Prostate gland (tissue), 2 donors: ENCODE measurements at regions not wholly inside any gene's neighbourhood (a gene's known extent, or its start where the extent isn't known, plus 50 kb on each side); places are given as distances from the start of the nearest gene placed in this dataset.

Experiments
- POLR2A ChIP-seq: fragments of 450-650 bp; IDR thresholded peaks from one replicate; pipeline ENCODE4 v1.6.1; 2016; ENCODE audit warnings: antibody characterized with exemption, mild to moderate bottlenecking
- POLR2AphosphoS5 ChIP-seq: sonication (generic); formaldehyde crosslinking; IDR thresholded peaks from one replicate; pipeline ENCODE4 v1.6.1; 2017; ENCODE audit warnings: antibody characterized with exemption
- TF ChIP-seq, protein P1 (sequence below), 4 experiments: fragments of 200-600 bp in 2 of 4; fragments of 450-650 bp in 2 of 4; sonication (generic) in 2 of 4; IDR thresholded peaks; 1 replicate in 3 of 4; 2 replicates in 1 of 4; pipeline ENCODE4 v1.5.1; 2016 to 2019; ENCODE audit warnings: antibody characterized with exemption in 4 of 4, mild to moderate bottlenecking in 2 of 4, moderate library complexity in 2 of 4

DNA sequence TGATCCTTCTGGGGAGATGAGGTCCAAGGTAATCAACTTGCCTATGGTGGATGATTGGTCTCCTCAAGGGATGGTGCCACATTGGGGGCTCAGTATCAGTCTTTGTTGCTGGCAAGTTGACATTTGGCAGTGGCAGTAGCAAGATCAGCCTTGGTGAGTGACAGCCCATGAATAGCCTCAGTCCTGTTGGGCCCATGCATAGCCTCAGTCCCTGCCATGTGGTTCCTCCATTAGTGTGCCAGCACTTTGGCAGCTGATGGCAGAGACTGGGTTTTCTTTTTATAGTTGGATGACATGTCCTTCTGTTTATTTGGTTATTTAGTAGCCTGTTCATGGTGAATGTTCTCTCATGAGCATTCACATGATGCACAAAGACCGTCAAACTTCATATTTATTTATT is 179.6 kb downstream of the CBLN1 start:
- TF ChIP-seq, protein P1, sequence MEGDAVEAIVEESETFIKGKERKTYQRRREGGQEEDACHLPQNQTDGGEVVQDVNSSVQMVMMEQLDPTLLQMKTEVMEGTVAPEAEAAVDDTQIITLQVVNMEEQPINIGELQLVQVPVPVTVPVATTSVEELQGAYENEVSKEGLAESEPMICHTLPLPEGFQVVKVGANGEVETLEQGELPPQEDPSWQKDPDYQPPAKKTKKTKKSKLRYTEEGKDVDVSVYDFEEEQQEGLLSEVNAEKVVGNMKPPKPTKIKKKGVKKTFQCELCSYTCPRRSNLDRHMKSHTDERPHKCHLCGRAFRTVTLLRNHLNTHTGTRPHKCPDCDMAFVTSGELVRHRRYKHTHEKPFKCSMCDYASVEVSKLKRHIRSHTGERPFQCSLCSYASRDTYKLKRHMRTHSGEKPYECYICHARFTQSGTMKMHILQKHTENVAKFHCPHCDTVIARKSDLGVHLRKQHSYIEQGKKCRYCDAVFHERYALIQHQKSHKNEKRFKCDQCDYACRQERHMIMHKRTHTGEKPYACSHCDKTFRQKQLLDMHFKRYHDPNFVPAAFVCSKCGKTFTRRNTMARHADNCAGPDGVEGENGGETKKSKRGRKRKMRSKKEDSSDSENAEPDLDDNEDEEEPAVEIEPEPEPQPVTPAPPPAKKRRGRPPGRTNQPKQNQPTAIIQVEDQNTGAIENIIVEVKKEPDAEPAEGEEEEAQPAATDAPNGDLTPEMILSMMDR (IDR thresholded peaks at IDR 0.05): no peak
- TF ChIP-seq POLR2AphosphoS5: no peak
- no peak for TF ChIP-seq POLR2A
